ENCODE measurements at regions not wholly inside any gene's neighbourhood (a gene's known extent, or its start where the extent isn't known, plus 50 kb on each side); places are given as distances from the start of the nearest gene placed in this dataset.
A peak's percentile ranks its signal among the peaks of the same experiment; 100 is the strongest.

GRCh38 chr17:55872374-55872773, 121.5 kb downstream of the PCTP start:
- no peak overlapping the region for H3K4me3 ChIP-seq (ENCODE audit: low read depth, low read length)
- H3K27me3 ChIP-seq (ENCODE audit: control insufficient read depth, insufficient read depth, low read length) = no peaks in the 10 kb centered on the region
- no peak for DNase-seq (ENCODE audit: low read depth)
- TF ChIP-seq CTCF (IDR thresholded peaks at IDR 0.05; ENCODE audit: insufficient read depth, low read length, severe bottlenecking) = no peak
- no peaks in the 10 kb centered on the region for H3K36me3 ChIP-seq (ENCODE audit: control insufficient read depth, insufficient read depth, low read length)
- no peak for FAIRE-seq

GRCh38 chr17:55873017-55873758, 122.3 kb downstream of the PCTP start:
- H3K36me3 ChIP-seq (ENCODE audit: control insufficient read depth, insufficient read depth, low read length) = no peaks in the 10 kb centered on the region
- no peak overlapping the region for H3K4me3 ChIP-seq (ENCODE audit: low read depth, low read length)
- TF ChIP-seq CTCF (IDR thresholded peaks at IDR 0.05; ENCODE audit: insufficient read depth, low read length, severe bottlenecking) = no peak
- FAIRE-seq (no peak), DNase-seq (ENCODE audit: low read depth) (no peak)
- no peaks in the 10 kb centered on the region for H3K27me3 ChIP-seq (ENCODE audit: control insufficient read depth, insufficient read depth, low read length)

- Histone ChIP-seq H3K27me3 (ENCODE audit: control insufficient read depth, insufficient read depth, low read length) (no peaks in the 10 kb centered on the region), H3K36me3 (ENCODE audit: control insufficient read depth, insufficient read depth, low read length) (no peaks in the 10 kb centered on the region), H3K4me3 (ENCODE audit: low read depth, low read length) (no peak overlapping the region)
- FAIRE-seq (no peak), DNase-seq (ENCODE audit: low read depth) (no peak)
- TF ChIP-seq CTCF (IDR thresholded peaks at IDR 0.05; ENCODE audit: insufficient read depth, low read length, severe bottlenecking) = no peak
Measured at GRCh38 chr17:55883149-55883548, 132.3 kb downstream of the PCTP start.

GRCh38 chr17:55887531-55887930, 136.7 kb downstream of the PCTP start:
- no peak overlapping the region for H3K4me3 ChIP-seq (ENCODE audit: low read depth, low read length)
- no peak for DNase-seq (ENCODE audit: low read depth)
- no peak for TF ChIP-seq CTCF (IDR thresholded peaks at IDR 0.05; ENCODE audit: insufficient read depth, low read length, severe bottlenecking)
- H3K36me3 ChIP-seq (ENCODE audit: control insufficient read depth, insufficient read depth, low read length) = no peaks in the 10 kb centered on the region
- FAIRE-seq = no peak
- H3K27me3 ChIP-seq (ENCODE audit: control insufficient read depth, insufficient read depth, low read length) = no peaks in the 10 kb centered on the region

- H3K4me3 ChIP-seq (ENCODE audit: low read depth, low read length) = no peak overlapping the region
- no peak for TF ChIP-seq CTCF (IDR thresholded peaks at IDR 0.05; ENCODE audit: insufficient read depth, low read length, severe bottlenecking)
- H3K27me3 ChIP-seq (ENCODE audit: control insufficient read depth, insufficient read depth, low read length) = no peaks in the 10 kb centered on the region
- DNase-seq (ENCODE audit: low read depth) (peak; percentile 22), FAIRE-seq (no peak)
- no peaks in the 10 kb centered on the region for H3K36me3 ChIP-seq (ENCODE audit: control insufficient read depth, insufficient read depth, low read length)
Measured at GRCh38 chr17:55889271-55889670, 138.4 kb downstream of the PCTP start.

All from bronchial epithelial cell (primary cell).